Glomerular endothelial cell (primary cell): ENCODE measurements at regions not wholly inside any gene's neighbourhood (a gene's known extent, or its start where the extent isn't known, plus 50 kb on each side); places are given as distances from the start of the nearest gene placed in this dataset.

Source experiments
- DNase-seq: peaks from one replicate; pipeline ENCODE4 v3.0.0-alpha.2; 2011; ENCODE audit warnings: low read depth, low spot score; ENCODE audit errors: extremely low read depth

- DNase-seq = no peak
Measured at GRCh38 chr14:25552826-25553225, 502.9 kb upstream of the STXBP6 start.

GRCh38 chr14:25551674-25552073 lies 501.7 kb upstream of the STXBP6 start:
- no peak for DNase-seq

GRCh38 chr14:25546826-25547225 lies 496.9 kb upstream of the STXBP6 start:
- DNase-seq = no peak

GRCh38 chr14:25537846-25538455 lies 488.0 kb upstream of the STXBP6 start:
- no peak for DNase-seq

GRCh38 chr14:25526290-25526689 lies 476.3 kb upstream of the STXBP6 start:
- DNase-seq = no peak

GRCh38 chr14:25522926-25523325 lies 473.0 kb upstream of the STXBP6 start:
- DNase-seq = no peak

GRCh38 chr14:25522116-25522515 lies 472.2 kb upstream of the STXBP6 start:
- no peak for DNase-seq

- no peak for DNase-seq
Measured at GRCh38 chr14:25521616-25522015, 471.7 kb upstream of the STXBP6 start.

- DNase-seq = no peak
Measured at GRCh38 chr14:25520821-25521220, 470.9 kb upstream of the STXBP6 start.

GRCh38 chr14:25518364-25518763 lies 468.4 kb upstream of the STXBP6 start:
- no peak for DNase-seq

- no peak for DNase-seq
Measured at GRCh38 chr14:25516838-25517237, 466.9 kb upstream of the STXBP6 start.

GRCh38 chr14:25508845-25509244 lies 458.9 kb upstream of the STXBP6 start:
- DNase-seq = no peak

- DNase-seq = no peak
Measured at GRCh38 chr14:25501749-25502148, 451.8 kb upstream of the STXBP6 start.

GRCh38 chr14:25488961-25489360 lies 439.0 kb upstream of the STXBP6 start:
- no peak for DNase-seq

GRCh38 chr14:25485381-25485780 lies 435.4 kb upstream of the STXBP6 start:
- no peak for DNase-seq

GRCh38 chr14:25484906-25485305 lies 435.0 kb upstream of the STXBP6 start:
- DNase-seq = no peak

- no peak for DNase-seq
Measured at GRCh38 chr14:25484235-25484634, 434.3 kb upstream of the STXBP6 start.

GRCh38 chr14:25477316-25478098 lies 427.6 kb upstream of the STXBP6 start:
- DNase-seq = no peak

- DNase-seq = no peak
Measured at GRCh38 chr14:25472700-25473099, 422.8 kb upstream of the STXBP6 start.

GRCh38 chr14:25464772-25465171 lies 414.8 kb upstream of the STXBP6 start:
- DNase-seq = no peak

GRCh38 chr14:25464078-25464477 lies 414.1 kb upstream of the STXBP6 start:
- DNase-seq = no peak

- DNase-seq = no peak
Measured at GRCh38 chr14:25463480-25463879, 413.5 kb upstream of the STXBP6 start.

GRCh38 chr14:25461780-25462179 lies 411.8 kb upstream of the STXBP6 start:
- DNase-seq = no peak
